Kidney (tissue), 13 donors: ENCODE measurements at regions not wholly inside any gene's neighbourhood (a gene's known extent, or its start where the extent isn't known, plus 50 kb on each side); places are given as distances from the start of the nearest gene placed in this dataset.

ENCODE experiments used
- DNase-seq, 5 donors: peaks; one replicate each; pipeline ENCODE4 v3.0.0-alpha.2; 2013 to 2020
- FAIRE-seq: peaks from 2 replicates; lab custom pipeline; 2012; peaks lifted over from hg19 to GRCh38; lab: Jason Lieb, UNC
- H3K27ac ChIP-seq, 2 donors: one replicate each; pipeline ENCODE4 v1.7.0; 2013; ENCODE audit warnings: low read depth in 2 of 2, low read length in 2 of 2, inconsistent platforms in 1 of 2
- H3K27me3 ChIP-seq: one replicate; pipeline ENCODE4 v1.7.1; 2013; ENCODE audit warnings: low read length, inconsistent platforms; ENCODE audit not compliant: control insufficient read depth, insufficient read depth
- H3K36me3 ChIP-seq, 3 donors: one replicate each; pipeline versions ENCODE4 v1.7.0 to v1.7.1; 2013; ENCODE audit warnings: low read length in 3 of 3, control low read depth in 1 of 3, inconsistent platforms in 1 of 3; ENCODE audit not compliant: insufficient read depth in 3 of 3, control insufficient read depth in 2 of 3
- H3K4me1 ChIP-seq, 3 donors: one replicate each; pipeline versions ENCODE4 v1.7.0 to v1.7.1; 2013; ENCODE audit warnings: low read length in 3 of 3, inconsistent platforms in 1 of 3, low read depth in 1 of 3; ENCODE audit not compliant: control insufficient read depth in 2 of 3, insufficient read depth in 2 of 3
- H3K4me3 ChIP-seq, 3 donors: one replicate each; pipeline versions ENCODE4 v1.7.0 to v1.8.1; 2013; ENCODE audit warnings: low read length in 3 of 3, control low read depth in 1 of 3, inconsistent platforms in 1 of 3
- H3K9ac ChIP-seq, 3 donors: one replicate each; pipeline versions ENCODE4 v1.7.0 to v1.7.1; 2013; ENCODE audit warnings: low read length in 3 of 3, control low read depth in 1 of 3, inconsistent platforms in 1 of 3
- H3K9me3 ChIP-seq, 3 donors: one replicate each; pipeline versions ENCODE4 v1.7.0 to v1.7.1; 2013; ENCODE audit warnings: low read length in 3 of 3, control low read depth in 1 of 3, inconsistent platforms in 1 of 3; ENCODE audit not compliant: control insufficient read depth in 2 of 3, insufficient read depth in 1 of 3
- CTCF ChIP-seq: IDR thresholded peaks from 3 replicates; pipeline ENCODE4 v1.5.1; 2012; ENCODE audit warnings: mild to moderate bottlenecking, moderate library complexity, borderline replicate concordance; ENCODE audit not compliant: insufficient read depth; ENCODE audit errors: extremely low read depth
- intact Hi-C: fragments of 100-400 bp; cut with DNase I; formaldehyde crosslinking; loops from one replicate; pipeline ENCODE4 v1.11.1; 2022
- donor health status: control.
- donor health status: control.
- donor health status: control.
- donor health status: control.
- donor health status: control.
- donor health status: DM: yes; HTN: yes; CAD: no.
- donor health status: Normal renal cell carcinoma (clear cell type).

- Histone ChIP-seq H3K4me1 (no peaks in the 10 kb centered on the region), H3K27me3 (no peaks in the 10 kb centered on the region), H3K9me3 (no peaks in the 10 kb centered on the region), H3K27ac (no peak overlapping the region), H3K36me3 (no peaks in the 10 kb centered on the region), H3K4me3 (no peak overlapping the region), H3K9ac (no peak overlapping the region)
- no peak for FAIRE-seq
- no peak for TF ChIP-seq CTCF
- intact Hi-C loops: no loop called here
- DNase-seq: no peak
Observed at GRCh38 chr13:108006619-108007018, 208.7 kb downstream of the LIG4 start.

GRCh38 chr13:108005231-108005630, 210.1 kb downstream of the LIG4 start:
- no peak for TF ChIP-seq CTCF
- H3K4me3 ChIP-seq: no peak overlapping the region
- FAIRE-seq (no peak), DNase-seq (no peak)
- H3K27me3 ChIP-seq: no peaks in the 10 kb centered on the region
- H3K36me3 ChIP-seq: no peaks in the 10 kb centered on the region
- intact Hi-C loops: no loop called here
- no peak overlapping the region for H3K9ac ChIP-seq
- H3K9me3 ChIP-seq: no peaks in the 10 kb centered on the region
- no peaks in the 10 kb centered on the region for H3K4me1 ChIP-seq
- no peak overlapping the region for H3K27ac ChIP-seq

- no peak for FAIRE-seq
- Histone ChIP-seq H3K9me3 (no peaks in the 10 kb centered on the region), H3K36me3 (no peaks in the 10 kb centered on the region), H3K4me1 (no peaks in the 10 kb centered on the region), H3K27me3 (no peaks in the 10 kb centered on the region), H3K4me3 (no peak overlapping the region), H3K9ac (no peak overlapping the region), H3K27ac (no peak overlapping the region)
- peak in 2 of 5 donors; percentile 15 to 31 for DNase-seq
- TF ChIP-seq CTCF: no peak
- intact Hi-C loops: no loop called here
Observed at GRCh38 chr13:108003626-108004025, 211.7 kb downstream of the LIG4 start.

- Histone ChIP-seq H3K36me3 (no peaks in the 10 kb centered on the region), H3K9ac (no peak overlapping the region), H3K9me3 (no peaks in the 10 kb centered on the region), H3K4me1 (no peaks in the 10 kb centered on the region), H3K27me3 (no peaks in the 10 kb centered on the region), H3K4me3 (no peak overlapping the region), H3K27ac (no peak overlapping the region)
- no peak for TF ChIP-seq CTCF
- DNase-seq (no peak), FAIRE-seq (no peak)
- intact Hi-C loops: no loop called here
Observed at GRCh38 chr13:108000998-108001397, 214.3 kb downstream of the LIG4 start.
